ENCODE measurements at regions not wholly inside any gene's neighbourhood (a gene's known extent, or its start where the extent isn't known, plus 50 kb on each side); places are given as distances from the start of the nearest gene placed in this dataset.

GRCh38 chr5:174189654-174190541 lies 144.4 kb downstream of the NSG2 start:
- H3K9me3 ChIP-seq (ENCODE audit: control insufficient read depth in 4 of 4, low read length in 3 of 4): no peaks in the 10 kb centered on the region
- H3K9ac ChIP-seq (ENCODE audit: low read depth in 1 of 2, low read length in 2 of 2): no peak overlapping the region
- TF ChIP-seq JUND (IDR thresholded peaks at IDR 0.05) (peak in 1 of 2 donors; percentile 58), ATF3 (IDR thresholded peaks at IDR 0.05) (no peak), NR2F2 (IDR thresholded peaks at IDR 0.05) (peak; percentile 52), ZBTB33 (IDR thresholded peaks at IDR 0.05) (peak; percentile 70), SP1 (IDR thresholded peaks at IDR 0.05) (peak; percentile 72), EGR1 (IDR thresholded peaks at IDR 0.05; ENCODE audit: low read depth in 2 of 2) (no peak), TAF1 (conservative IDR thresholded peaks at IDR 0.05) (no peak), MAX (IDR thresholded peaks at IDR 0.05) (peak; percentile 39), CTCF (IDR thresholded peaks at IDR 0.05; ENCODE audit: low read depth, low read length, missing input control) (no peak), YY1 (IDR thresholded peaks at IDR 0.05) (peak; percentile 61), FOXA1 (IDR thresholded peaks at IDR 0.05) (no peak), RAD21 (IDR thresholded peaks at IDR 0.05) (peak in 1 of 2 donors; percentile 58), RXRA (IDR thresholded peaks at IDR 0.05) (peak; percentile 79 to 93), HNF4G (IDR thresholded peaks at IDR 0.05) (peak; percentile 62), HNF4A (conservative IDR thresholded peaks at IDR 0.05) (peak; percentile 88 to 92), FOXA2 (IDR thresholded peaks at IDR 0.05) (peak; percentile 32), GABPA (IDR thresholded peaks at IDR 0.05 in 1 of 2, conservative IDR thresholded peaks at IDR 0.05 in 1 of 2) (peak in 1 of 2 donors; percentile 39), REST (IDR thresholded peaks at IDR 0.05) (peak; percentile 69)
- DNase-seq (ENCODE audit: low spot score): no peak
- WGBS: 33% methylated on average over 19 of the region's 19 CpGs
- peaks cover 5 to 25% (median 19%) of the 10 kb centered on the region in 4 donors for H3K4me1 ChIP-seq (ENCODE audit: control insufficient read depth in 4 of 4, insufficient read depth in 4 of 4, low read length in 3 of 4)
- no peak overlapping the region for H3K4me3 ChIP-seq (ENCODE audit: low read depth in 1 of 3, low read length in 3 of 3)
- H3K27me3 ChIP-seq (ENCODE audit: control insufficient read depth in 4 of 4, insufficient read depth in 4 of 4, low read length in 3 of 4): no peaks in the 10 kb centered on the region
- no peaks in the 10 kb centered on the region for H3K36me3 ChIP-seq (ENCODE audit: control insufficient read depth in 4 of 4, insufficient read depth in 3 of 4, low read depth in 1 of 4, low read length in 3 of 4)
- H3K27ac ChIP-seq (ENCODE audit: low read depth in 1 of 2, low read length in 2 of 2): no peak overlapping the region
